PFSK-1 (cell line): ENCODE measurements at regions not wholly inside any gene's neighbourhood (a gene's known extent, or its start where the extent isn't known, plus 50 kb on each side); places are given as distances from the start of the nearest gene placed in this dataset.

Experiments
- FOXP2 ChIP-seq: optimal IDR thresholded peaks from 2 replicates; pipeline ENCODE3; 2011; ENCODE audit warnings: borderline replicate concordance, control low read depth, inconsistent platforms; ENCODE audit not compliant: insufficient read depth; ENCODE audit errors: extremely low read length, extremely low read depth
- POLR2AphosphoS5 ChIP-seq: IDR thresholded peaks from 2 replicates; pipeline ENCODE4 v1.6.1; 2012; ENCODE audit warnings: low read depth, mild to moderate bottlenecking, control low read depth, low read length, moderate library complexity
- REST ChIP-seq, 2 experiments: IDR thresholded peaks; 2 replicates each; pipeline versions ENCODE4 v1.6.1 to v1.8.0; 2011 to 2012; ENCODE audit warnings: low read depth in 2 of 2, low read length in 2 of 2, control low read depth in 1 of 2, inconsistent platforms in 1 of 2, mild to moderate bottlenecking in 1 of 2, moderate library complexity in 1 of 2; ENCODE audit not compliant: insufficient read depth in 1 of 2
- SIN3A ChIP-seq: IDR thresholded peaks from 2 replicates; pipeline ENCODE4 v1.6.1; 2012; ENCODE audit warnings: mild to moderate bottlenecking, low read length, moderate library complexity, borderline replicate concordance; ENCODE audit not compliant: insufficient read depth
- TAF1 ChIP-seq: IDR thresholded peaks from 2 replicates; pipeline ENCODE4 v1.6.1; 2012; ENCODE audit warnings: low read length, control low read depth, borderline replicate concordance; ENCODE audit not compliant: insufficient read depth

GRCh38 chr12:30003321-30003720 is 219.6 kb upstream of the TMTC1 start:
- TF ChIP-seq FOXP2 (no peak), TAF1 (no peak)

DNA sequence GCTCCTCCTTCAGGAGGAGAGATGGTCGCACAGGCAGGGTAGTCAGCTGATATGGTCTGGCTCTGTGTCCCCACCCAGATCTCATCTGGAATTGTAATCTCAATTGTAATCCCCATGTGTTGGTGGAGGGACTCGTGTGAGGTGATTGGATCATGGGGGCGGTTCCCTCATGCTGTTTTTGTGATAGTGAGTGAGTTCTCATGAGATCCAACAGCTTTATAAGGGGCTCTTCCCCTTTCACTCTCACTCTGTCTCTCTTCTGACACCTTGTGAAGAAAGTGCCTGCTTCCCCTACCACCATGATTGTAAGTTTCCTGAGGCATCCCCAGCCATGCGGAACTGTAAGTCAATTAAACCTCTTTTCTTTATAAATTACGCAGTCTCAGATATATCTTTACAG is 218.9 kb upstream of the TMTC1 start:
- TF ChIP-seq SIN3A: no peak
- TF ChIP-seq REST (IDR thresholded peaks at IDR 0.05; ENCODE audit: insufficient read depth in 1 of 2, low read depth in 2 of 2, low read length in 2 of 2): no peak
- no peak for TF ChIP-seq FOXP2
- no peak for TF ChIP-seq TAF1
- TF ChIP-seq POLR2AphosphoS5: no peak

DNA sequence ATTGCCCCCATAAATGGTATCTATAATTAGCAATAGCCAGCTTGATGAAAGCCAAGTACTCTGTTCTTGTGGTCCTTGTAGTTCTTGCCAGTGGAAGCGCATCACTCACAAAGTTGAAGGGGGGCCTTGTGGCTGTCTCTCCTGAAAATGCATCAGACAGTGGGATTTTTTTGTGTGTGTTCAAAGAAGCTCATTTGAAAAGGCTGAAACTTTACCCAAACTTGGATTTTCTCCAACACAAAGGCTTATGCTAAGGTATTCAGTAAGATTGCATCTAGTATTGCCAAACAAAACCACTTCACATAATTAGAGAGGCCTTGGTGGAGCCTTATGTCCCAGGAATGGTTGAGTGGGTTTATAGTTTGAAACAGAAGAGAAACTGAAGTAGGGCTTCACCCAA is 216.7 kb upstream of the TMTC1 start:
- TF ChIP-seq POLR2AphosphoS5: no peak
- no peak for TF ChIP-seq TAF1
- no peak for TF ChIP-seq SIN3A
- no peak for TF ChIP-seq REST (IDR thresholded peaks at IDR 0.05; ENCODE audit: insufficient read depth in 1 of 2, low read depth in 2 of 2, low read length in 2 of 2)
- no peak for TF ChIP-seq FOXP2

DNA sequence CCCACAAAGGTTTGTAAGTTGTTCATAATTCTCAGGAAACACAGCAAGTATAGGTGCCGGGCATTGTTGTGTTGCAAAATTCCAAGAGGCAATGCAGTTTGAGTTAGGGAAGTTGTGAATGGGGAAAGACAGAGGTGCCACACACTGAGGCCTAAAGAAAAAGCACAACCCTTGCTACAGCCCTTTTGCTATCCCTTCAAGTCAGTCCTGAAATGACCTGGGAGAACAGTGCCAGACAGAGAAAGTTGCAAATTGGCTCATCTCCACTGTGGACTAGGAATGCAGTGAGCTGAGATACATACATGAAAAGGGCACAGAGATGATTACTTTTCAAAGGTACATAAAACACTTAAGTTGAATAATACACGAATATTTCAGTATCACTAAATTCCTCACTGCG is 213.3 kb upstream of the TMTC1 start:
- TF ChIP-seq SIN3A (no peak), REST (IDR thresholded peaks at IDR 0.05; ENCODE audit: insufficient read depth in 1 of 2, low read depth in 2 of 2, low read length in 2 of 2) (peak in 1 of 2 experiments; percentile 67; a peak in 1 of 4 replicates)

- TF ChIP-seq REST (IDR thresholded peaks at IDR 0.05; ENCODE audit: insufficient read depth in 1 of 2, low read depth in 2 of 2, low read length in 2 of 2) (no peak), TAF1 (no peak), POLR2AphosphoS5 (no peak), FOXP2 (no peak), SIN3A (no peak)
These were observed 208.6 kb upstream of the TMTC1 start for GRCh38 chr12:29992366-29992765.
